CD4-positive, alpha-beta T cell treated with Interleukin-4 for 1 hour (primary cell): ENCODE measurements at regions not wholly inside any gene's neighbourhood (a gene's known extent, or its start where the extent isn't known, plus 50 kb on each side); places are given as distances from the start of the nearest gene placed in this dataset.

Experiments
- DNase-seq, 2 donors: peaks; one replicate each; pipeline ENCODE4 v3.0.0-alpha.2; 2020 to 2022

DNA sequence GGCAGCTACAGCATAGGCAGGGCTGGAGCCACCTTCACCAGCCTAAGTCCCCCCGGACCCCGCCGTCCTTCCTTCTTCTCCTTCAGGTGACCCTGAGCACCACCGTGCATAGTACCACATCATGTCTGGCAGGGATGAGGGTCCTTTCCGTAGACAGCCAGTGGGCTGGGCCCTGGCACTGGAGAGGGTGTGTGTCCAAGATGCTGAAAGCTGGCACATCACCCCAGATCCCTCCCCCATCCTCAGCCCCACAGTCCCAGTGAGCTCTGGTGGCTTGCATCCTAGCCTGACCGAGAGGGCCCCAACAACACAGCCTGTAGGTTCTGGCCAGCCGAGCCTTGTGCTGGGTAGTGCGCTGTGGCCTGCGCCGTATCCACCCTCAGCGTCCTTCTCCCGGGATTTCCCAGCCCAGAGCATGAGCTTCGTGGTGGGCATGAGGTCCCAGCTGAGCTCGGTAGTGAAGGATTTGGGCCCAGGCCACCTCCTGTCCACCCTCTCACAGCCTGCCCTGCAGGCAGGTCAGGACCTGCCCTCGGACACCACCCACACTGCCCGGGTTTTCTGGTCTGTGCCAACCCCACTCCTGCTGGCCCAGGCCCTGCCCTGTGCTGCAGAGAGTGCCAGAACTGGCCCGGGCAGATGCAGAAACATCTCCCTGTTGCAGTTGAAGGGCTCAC is 1124.3 kb downstream of the BRD1 start:
- no peak for DNase-seq

DNA sequence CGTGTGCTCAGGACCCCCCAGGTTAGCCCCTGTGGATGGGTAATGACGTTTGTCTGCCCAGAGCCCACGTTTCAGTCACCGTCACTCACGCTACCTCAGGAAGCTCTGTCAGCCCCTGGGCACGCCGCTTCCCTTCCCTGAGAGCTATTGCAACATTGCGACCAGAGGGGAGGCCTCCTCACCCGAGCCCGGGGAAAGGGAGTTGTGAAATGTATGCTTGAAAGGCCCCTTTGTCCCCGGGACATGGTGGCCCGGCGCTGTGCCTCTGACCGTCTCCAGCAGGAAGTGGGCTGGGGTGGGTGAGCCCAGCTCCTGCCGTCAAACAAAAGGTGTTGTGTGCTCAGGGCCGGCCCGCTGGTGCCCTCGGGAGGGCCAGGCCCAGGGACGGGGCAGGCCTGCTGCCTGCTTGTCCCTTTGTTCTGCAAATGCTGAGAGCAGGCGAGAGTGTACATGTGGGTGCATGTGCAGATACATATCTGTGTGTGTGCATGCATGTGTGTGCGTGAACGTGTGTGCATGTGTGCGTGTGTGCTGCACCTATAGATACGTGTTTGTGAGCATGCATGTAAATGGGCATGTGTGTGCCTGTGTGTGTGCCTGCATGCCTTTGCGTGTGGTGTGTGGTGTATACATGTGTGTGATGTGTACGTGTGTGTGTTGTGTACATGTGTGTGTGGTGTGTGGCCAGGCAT is 1125.0 kb downstream of the BRD1 start:
- no peak for DNase-seq

DNA sequence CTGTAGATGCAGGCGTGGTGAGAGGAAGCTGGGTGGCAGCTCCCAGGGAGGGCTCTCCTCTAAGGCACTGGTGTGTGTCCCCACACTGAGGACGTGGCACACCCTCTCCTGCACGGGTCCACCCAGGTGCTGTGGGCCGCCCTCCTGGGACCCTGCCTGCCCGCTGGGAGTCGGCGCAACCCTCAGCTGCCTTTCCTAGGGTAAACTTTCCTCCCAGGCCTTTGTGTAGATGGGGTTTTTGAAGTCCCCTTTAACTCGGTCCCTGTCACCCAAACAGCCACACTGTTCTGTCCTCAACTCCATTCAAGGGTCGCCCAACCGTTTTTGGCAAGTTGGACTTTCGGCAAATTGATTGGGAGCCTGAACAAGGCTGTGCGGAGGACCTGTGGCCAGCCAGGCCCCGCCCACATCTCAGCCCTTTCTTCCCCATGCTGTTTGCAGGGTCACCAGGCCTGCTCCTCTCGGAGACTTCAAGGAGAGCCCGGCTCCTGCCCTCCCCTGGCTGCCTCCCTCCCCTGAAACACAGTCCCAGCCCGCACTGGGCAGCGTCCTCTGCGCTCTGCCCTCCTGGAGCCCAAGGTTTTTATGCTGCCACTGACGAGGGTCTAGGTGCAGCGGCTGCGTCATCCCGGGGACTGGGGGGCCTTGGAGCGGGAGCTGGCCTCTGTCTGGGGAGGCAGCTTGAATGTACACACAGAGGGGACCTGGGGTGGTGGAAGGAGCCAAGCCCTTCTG is 1126.2 kb downstream of the BRD1 start:
- DNase-seq = no peak

DNA sequence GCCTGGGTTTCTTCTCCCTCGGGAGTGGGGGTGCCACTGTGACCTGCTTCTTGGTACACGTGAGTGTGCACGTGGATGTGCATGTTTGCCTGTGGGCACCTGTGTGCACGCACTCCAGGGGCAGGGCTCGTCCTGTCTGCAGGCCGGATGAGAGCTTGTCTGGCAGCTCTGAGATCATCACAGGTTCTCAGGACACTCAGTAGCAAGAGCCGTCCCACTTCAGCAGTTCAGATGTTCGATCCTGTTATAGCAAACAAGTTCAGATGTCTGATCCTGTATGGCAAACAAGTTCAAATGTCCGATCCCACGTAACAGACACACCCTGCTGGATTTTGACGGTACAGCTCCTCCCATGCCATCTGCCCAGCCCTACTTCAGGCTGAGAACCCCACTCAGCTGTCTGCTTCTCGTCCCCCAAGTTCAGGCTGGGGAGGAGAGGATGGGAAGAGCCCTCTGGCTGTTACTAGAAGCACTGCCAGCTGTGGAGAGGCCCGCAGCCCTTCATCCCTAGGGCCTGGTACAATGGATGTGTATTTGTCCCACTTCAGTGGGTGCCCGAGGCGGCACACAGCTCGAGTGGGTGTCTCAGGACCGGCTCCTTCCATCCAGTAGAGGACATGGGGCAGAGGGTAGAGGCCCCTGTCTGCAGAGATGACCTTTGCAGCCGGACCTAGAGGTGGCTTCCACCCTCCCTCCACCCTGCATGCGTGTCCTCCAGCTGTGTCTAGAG is 1126.9 kb downstream of the BRD1 start:
- DNase-seq = no peak

DNA sequence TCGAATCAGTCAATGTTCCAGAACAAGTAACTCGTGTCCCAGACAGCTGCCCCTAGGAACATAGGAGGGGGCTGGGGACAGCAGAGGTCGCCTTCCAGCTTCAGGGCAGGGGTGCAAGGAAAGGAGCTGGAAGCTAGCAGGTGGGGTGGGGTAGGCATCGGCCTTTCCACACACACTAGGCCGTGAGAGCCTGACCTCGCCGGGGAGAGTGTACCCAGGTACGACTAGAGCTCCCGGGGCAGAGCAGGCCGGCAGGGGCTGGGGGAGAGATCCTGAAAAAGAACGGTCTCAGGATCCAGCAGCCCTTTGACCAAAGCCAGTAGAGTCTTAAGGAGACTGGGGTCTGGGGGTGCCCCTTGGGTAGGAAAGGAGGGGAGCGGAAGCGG is 1127.5 kb downstream of the BRD1 start:
- DNase-seq = no peak

DNA sequence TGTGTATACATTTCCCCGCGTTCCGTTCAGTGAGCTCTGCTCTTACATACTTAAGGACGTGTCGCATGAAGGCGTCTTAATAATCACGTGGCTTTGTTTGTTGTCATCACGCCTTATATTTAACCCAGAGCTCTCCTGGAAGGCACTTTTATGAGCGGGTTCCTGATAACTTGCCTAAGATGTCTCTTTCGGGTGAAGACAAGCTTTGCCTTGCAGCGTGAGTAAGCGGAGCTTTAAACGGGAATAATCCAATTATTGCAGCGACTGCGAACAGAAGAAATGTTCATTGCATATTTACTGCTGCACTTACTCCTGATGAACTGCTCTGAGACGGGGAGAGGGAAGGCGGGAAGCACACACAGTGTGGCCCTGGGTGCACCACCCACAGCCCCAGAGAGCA is 1128.2 kb downstream of the BRD1 start:
- no peak for DNase-seq

DNA sequence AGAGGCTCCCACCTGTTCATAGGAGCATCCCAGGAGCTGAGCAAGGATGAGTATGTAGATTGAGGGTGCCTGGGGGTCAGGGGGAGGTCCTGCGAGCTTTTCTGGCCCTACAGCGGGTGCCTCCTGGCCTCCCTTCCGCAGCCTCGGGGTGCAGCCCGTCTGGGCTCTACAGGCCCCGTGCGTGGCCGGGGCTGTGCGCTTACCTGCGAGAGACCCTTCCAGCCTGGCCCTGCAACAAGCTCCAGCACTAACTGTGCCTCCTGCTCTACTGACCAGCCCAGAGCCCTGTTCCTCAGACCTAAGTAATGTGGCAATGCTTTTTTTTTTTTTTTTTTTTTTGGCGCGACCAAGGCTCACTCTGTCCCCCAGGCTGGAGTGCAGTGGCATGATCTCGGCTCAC is 1129.1 kb downstream of the BRD1 start:
- DNase-seq = no peak

DNA sequence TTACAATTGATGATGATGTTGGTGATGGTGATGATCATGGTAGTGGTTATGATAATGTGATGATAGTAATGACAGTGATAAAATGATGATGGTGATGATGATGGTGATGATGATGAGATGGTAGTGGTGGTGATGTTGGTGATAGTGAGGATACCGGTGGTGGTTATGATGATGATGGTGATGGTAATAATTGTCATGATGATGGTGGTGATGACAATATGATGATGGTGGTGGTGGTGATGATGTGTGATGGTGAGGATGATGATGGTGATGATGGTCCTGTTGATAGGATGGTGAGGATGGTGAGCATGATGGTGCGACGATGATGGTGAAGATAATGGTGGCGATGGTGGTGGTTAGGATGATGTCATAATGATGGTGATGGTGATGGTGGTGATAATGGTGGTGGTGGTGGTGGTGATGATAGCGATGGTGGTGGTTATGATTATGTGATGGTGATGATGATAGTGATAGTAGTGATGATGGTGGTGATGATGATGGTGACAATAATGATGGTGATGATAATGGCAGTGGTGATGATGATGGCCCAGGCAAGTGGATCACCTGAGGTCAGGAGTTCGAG is 1129.9 kb downstream of the BRD1 start:
- no peak for DNase-seq

DNA sequence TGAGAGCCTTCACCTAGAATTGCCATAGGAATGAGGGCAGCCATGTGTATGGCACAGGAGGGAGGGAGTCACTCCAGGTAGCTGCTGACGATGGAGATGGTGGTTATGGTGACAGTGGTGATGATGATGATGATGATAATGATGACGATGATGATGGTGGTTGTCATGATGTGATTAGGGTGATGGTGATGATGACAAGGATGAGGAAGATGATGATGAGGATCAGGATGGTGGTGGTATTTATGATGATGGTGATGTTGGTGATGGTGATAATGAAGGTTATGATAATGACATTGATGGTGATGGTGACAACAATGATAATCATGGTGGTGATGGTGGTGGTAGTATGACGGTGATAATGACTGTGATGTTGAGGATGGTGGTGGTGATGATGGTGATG is 1130.5 kb downstream of the BRD1 start:
- DNase-seq = no peak

DNA sequence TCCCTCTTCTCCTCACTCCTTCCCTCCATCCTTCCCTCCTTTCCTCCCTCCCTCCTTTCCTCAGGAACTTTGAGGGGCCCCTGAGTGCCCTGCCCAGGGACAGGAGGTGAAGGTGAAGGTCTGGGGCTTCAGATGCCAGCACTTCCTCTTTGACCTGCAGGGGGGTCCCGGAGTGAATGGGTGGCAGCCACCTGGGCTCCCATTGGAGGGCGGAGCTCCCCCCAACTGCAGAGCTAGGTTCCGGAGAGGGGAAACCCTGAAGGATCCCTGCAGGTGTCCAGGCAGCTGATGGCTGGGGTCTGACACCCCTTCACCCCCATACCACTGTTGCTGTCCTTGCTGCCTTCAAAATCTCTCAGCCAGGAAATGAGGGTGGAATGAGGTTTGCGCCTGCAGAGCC is 1131.3 kb downstream of the BRD1 start:
- no peak for DNase-seq

DNA sequence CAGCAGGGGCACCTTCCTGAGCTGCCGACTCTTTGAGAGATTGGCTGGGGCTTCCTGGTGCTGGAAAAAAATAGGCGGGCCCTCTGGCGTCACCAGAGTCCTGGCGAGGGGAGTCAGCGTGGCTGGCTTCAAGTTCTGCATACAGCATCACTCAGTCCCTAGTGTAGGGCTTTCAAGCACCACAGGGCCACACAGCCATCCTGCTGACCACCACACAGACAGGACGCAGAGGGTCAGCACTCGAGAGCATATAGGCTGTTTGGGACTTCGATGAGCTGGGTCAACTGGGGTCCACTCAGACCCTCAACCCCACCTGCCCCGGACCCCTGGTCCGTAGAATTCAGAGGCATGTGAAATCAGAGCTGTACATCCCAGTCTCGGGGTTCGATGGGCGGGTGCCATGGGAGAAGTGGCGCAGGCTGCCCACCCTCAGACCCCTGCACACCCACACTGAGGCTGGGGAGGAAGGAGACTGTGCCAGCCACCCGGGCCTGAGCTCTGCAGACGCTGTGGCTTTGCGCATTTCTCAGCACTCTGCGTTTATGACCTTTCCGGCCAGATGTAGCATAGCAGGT is 1131.9 kb downstream of the BRD1 start:
- DNase-seq = no peak

DNA sequence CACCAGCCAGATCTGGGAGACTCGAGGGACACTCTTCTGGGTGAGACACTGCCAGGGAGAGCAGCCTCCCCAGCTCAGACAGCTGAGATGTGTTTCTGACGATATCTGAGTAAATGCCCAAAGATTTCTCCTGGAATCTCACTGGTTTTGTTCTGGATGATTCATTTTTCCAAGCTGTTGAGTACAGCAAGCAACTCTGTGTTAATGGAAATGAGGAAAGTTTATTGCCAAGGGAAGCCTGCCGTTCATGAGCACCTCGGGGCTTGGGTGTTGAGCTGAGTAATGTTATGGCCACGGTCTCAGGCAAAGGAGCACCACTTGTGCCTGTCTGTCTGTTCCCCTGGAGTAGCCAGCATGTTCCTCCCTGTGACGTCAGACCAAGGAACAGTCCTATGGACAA is 1132.4 kb downstream of the BRD1 start:
- DNase-seq = no peak

DNA sequence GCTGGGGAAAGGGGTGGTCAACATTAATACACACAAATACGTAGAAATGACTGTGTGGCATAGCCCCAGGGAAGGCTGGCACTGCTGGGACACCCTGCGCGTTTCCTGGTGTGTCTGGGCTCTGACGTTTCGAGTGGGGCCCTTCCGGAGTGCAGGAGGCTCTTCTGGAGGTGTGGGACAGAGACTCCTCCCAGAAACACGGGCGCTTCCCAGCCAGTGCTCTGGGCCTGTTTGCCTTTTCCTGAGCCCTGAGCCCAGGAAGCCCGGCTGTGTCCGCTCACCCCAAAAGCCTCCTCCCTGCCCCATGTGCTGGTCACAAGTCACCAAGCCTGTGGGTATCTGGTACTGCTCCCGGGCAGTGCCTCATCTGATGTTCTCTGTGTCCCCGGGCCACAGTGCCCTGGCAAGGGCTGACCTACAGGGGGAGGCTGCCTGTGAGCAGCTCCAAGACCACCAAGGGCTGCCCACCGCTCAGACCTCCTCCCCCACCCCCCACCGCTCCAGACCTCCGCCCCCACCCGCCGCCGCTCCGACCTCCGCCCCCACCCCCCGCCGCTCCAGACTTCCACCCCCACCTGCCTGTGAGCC is 1133.3 kb downstream of the BRD1 start:
- DNase-seq = no peak

DNA sequence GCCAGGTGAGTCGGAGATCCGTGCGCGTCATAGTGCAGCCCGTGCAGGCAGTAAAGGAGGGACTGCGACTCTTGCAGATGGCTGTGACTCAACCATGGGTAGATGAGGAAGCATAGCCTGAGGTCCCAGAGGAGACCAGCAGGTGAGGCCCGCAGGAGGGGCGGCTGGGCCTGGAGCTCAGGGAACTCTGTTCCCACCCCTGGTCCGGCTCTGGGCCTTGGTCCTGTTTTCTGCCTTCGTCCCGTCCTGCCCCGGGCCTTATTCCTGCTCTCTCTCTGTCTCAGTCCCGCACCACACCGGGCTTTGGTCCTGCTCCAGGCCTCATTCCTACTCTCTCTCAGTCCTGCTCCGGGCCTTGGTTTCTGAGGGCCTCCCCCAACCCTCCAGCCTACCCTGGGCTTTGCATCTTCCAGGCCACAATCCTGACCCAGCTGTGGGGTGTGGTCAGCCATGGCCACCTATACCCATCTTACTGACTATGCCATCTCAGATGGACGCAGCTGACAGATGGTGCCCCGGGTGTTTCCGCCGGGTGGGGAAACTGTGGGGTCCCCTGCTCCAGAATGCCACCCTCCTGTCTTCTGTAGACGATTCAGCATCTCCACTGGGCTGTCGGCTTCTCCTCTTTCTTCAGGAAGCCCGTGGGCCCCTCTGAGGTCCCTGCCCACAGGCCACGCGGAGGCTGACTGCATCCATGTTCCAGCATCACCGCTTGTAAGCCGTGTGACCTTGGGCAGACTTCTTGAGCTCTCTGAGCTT is 1134.1 kb downstream of the BRD1 start:
- DNase-seq = no peak

DNA sequence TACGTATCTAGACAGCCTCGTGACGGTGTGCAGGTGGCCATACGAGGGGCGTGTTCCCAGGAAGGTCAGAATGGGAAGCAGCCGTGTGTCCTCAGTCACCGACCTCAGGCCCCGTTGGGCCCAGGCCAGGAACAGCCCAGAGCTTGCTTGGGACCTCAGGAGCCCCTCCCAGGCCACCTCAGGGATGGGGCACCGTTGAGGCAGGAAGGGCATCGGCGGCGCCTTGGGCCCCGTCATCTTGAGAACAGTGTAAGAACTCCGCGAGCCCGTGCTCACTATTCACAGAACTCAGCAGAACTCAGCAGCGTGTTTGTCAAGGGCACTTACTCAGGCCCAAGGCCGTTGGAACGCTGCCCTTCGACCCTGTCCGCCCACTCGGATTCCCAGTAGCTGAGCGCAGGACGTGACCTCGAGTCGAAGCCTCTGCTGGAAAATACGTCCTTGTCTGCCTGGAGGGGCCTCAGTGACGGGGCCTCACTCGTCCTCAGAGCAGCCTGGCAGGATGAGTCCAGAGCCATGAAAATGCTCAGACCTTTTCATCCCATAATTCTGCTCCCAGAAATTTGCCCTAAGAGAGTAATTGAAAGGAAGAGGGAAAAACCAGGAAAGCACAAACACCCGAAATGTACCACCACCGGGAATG is 1134.8 kb downstream of the BRD1 start:
- no peak for DNase-seq

DNA sequence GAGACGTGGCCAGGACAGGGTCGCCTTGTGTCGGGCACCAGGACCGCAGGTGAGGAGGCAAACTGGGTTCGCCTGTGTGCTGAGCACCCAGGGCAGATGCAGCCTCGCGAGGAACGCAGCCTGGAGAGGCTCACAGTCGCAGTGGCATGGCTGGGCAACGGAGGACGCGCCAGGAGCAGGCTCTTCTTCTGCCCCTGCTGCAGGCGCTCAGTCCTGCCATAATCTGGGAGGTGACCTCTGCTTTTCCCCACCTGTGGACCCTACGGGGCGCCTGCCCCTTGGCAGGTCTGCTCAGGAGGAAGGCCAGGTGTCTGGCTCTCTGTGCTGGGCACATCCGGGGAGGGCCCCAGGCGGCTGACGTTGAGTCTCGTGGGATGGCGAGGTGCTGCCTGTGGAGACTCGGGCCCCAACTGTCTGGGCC is 1136.2 kb downstream of the BRD1 start:
- DNase-seq = no peak

DNA sequence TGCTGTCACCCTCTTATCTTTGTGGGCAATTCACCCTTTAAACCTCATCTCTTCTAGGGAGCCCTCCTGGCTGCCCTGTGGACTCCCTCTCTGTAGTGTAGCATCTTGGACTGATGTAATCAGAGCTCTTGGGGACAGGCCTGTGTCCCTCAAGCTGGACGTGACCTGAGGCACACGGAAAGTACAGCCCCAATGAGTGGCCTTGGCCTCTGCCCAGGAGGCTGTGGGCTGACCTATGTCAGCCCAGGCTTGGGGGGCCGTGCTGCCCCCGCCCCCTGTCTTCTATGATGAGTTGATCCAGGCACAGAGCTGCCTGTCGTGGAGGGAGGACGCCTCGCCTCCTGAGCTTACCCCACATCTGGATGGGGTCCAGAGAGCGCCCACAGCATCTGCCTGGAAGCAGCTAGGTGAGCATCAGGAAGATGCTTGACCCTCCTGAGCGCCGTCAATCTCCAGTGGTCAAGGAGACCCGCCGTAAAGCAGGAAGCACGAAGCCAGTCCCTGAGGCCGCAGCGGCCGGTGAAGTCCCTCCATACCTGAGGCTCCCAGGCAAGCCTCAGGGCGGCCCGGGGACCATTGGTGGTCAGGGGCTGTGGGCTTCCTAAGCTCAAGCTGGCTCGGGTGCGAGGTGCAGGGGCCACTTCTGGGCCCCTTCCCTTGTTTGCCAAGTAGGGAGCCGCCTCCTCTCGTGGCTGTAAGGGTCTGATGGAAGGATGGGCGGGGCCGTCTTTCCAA is 1136.9 kb downstream of the BRD1 start:
- no peak for DNase-seq

DNA sequence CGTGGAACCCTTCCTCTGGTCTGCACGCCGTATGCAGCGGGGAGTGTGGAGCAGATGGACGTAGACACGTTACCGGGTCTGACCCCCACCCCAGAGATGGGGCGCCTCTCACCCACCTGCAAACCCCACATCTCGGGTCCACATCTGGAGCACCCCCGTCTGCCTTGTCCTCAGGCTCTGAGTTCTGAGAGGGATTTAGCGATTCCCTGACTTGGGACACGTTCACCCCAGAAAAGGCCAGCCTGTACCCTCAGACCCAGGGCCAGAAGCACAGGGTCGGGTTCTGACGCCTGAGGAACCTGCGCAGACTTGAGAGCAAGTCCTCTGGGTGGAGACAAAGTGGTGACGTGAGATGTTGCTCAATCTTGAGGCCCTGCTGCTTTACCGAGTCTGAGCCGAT is 1138.5 kb downstream of the BRD1 start:
- DNase-seq = no peak

DNA sequence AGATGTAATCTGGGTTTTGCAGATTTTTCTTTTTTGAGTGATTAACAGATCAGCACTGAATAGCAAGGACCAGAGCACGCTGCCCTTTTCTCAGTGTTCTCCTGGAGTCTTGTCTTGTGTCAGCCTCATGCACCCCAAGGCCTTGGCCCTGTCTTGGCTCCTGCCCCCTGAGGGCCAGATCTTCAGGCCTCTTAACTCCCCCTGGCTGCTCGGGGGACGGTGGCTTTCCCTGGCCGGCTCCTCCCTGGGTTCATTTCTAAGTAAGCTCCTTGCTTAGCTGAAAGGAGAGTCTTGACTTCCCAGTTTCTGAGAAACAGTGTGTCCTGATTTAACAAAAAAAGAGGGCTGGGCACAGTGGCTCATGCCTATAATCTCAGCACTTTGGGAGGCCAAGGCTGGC is 1139.3 kb downstream of the BRD1 start:
- no peak for DNase-seq

DNA sequence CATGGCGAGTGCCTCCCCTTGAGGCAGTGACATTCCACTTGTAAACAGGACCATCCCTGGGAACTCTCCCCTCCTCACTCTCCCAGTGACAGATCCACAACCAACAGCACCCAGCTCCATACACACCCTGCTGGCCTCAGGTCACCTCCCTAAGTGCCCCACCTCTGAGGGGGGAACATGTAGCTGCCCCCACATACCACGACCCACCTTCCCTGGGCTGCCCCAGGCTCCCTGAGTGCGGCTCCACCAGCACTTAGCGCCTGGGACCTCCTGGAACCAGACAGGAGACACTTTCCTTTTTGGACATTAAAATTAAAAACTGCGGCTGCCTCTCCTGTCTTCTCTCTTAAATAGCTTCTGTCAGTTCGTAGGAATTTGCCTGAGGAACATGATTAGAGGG is 1140.1 kb downstream of the BRD1 start:
- DNase-seq = no peak
